ENCODE measurements at regions not wholly inside any gene's neighbourhood (a gene's known extent, or its start where the extent isn't known, plus 50 kb on each side); places are given as distances from the start of the nearest gene placed in this dataset.
"Not testable (repeated sequence)": the region's sequence is repeated elsewhere in the genome, so short reads cannot be mapped to it uniquely, and the experiment has no call there.

- BruUV-seq (replicated peaks); H3K9ac ChIP-seq (ENCODE audit: low read depth, low read length); H2AFZ ChIP-seq (replicated peaks; ENCODE audit: low read length, poor library complexity); H3K9me3 ChIP-seq (ENCODE audit: control insufficient read depth, insufficient read depth, low read length); H2BK120ac ChIP-seq (ENCODE audit: low read depth, low read length); H3K56ac ChIP-seq (ENCODE audit: extremely low read depth, insufficient read depth, low read length); H2AK9ac ChIP-seq (replicated peaks; ENCODE audit: low read depth, low read length, poor library complexity); H3K14ac ChIP-seq (replicated peaks; ENCODE audit: low read depth, low read length); H3K9me1 ChIP-seq (ENCODE audit: insufficient read depth, low read length); DNase-seq; H3K27ac ChIP-seq (ENCODE audit: insufficient read depth, low read length); H3K36me3 ChIP-seq (ENCODE audit: control insufficient read depth, insufficient read depth, low read length); H4K8ac ChIP-seq (ENCODE audit: low read depth in 2 of 2, low read length in 2 of 2); H2BK20ac ChIP-seq (ENCODE audit: low read depth, low read length); H3K4me3 ChIP-seq (ENCODE audit: insufficient read depth, low read depth, low read length); H4K20me1 ChIP-seq (ENCODE audit: insufficient read depth, low read length); H3K4me1 ChIP-seq (ENCODE audit: control insufficient read depth, insufficient read depth, low read length); H3K18ac ChIP-seq (ENCODE audit: low read depth, low read length); ATAC-seq (ENCODE audit: low read depth); H2BK15ac ChIP-seq (ENCODE audit: low read depth, low read length); H3K4me2 ChIP-seq (ENCODE audit: low read depth, low read length); H3K4ac ChIP-seq (ENCODE audit: low read depth, low read length); dilution Hi-C loops (cut with HindIII; ENCODE audit: low sequenced_read_pairs, unreplicated experiment); H3K27me3 ChIP-seq (ENCODE audit: control insufficient read depth, insufficient read depth, low read length); H3K79me1 ChIP-seq (ENCODE audit: low read depth in 1 of 2, low read length in 2 of 2); H2AK5ac ChIP-seq (ENCODE audit: low read depth, low read length); H3K23ac ChIP-seq (ENCODE audit: low read depth, low read length); in situ Hi-C loops (cut with MboI; ENCODE audit: low sequenced_read_pairs); intact Hi-C loops (cut with micrococcal nuclease); H4K5ac ChIP-seq (ENCODE audit: low read depth, low read length); H4K91ac ChIP-seq (ENCODE audit: insufficient read depth, low read depth, low read length); H2BK5ac ChIP-seq (ENCODE audit: low read depth, low read length, poor library complexity, severe bottlenecking): not testable (repeated sequence)
- POLR2A ChIA-PET (ENCODE audit: unreplicated experiment), result interaction anchor here (0.7 kb wide), 1 partner anchor 10 kb away, joined by 6 read pairs; no protein-coding TSS in a partner anchor
- CTCF ChIA-PET, result interaction anchor here (0.6 to 0.7 kb wide), 3 partner anchors 22 to 304 kb away, joined by 3 to 5 read pairs (median 3); no protein-coding TSS in a partner anchor
- WGBS, 2 experiments (ENCODE audit: extremely low coverage in 2 of 2, insufficient read length in 1 of 2), result 100% methylated on average over 1 of the region's 9 CpGs; no CpG with 5 or more reads in 1 of the 2 experiments
Measured at GRCh38 chr2:67331419-67332086, 65.6 kb upstream of the ETAA1 start.

Data from IMR-90 (cell line).